GM23338 (cell line): ENCODE measurements at regions not wholly inside any gene's neighbourhood (a gene's known extent, or its start where the extent isn't known, plus 50 kb on each side); places are given as distances from the start of the nearest gene placed in this dataset.

ENCODE experiments used
- ATAC-seq: fragments of 200-7000 bp; cut with Tn5 transposase; 3 replicates; pipeline ENCODE4 v1.9.1; 2020
- DNase-seq: peaks from one replicate; pipeline ENCODE4 v3.0.0-alpha.2; 2015; ENCODE audit warnings: low spot score
- H2AFZ ChIP-seq: fragments of 200-600 bp; sonication (generic); 2 replicates; pipeline ENCODE4 v1.8.0; 2016; ENCODE audit warnings: antibody characterized with exemption, mild to moderate bottlenecking, moderate library complexity
- H3F3A ChIP-seq: fragments of 200-600 bp; sonication (generic); replicated peaks from 2 replicates; pipeline ENCODE4 v1.8.0; 2017; ENCODE audit warnings: antibody characterized with exemption, mixed run types, low read depth
- H3K27ac ChIP-seq: fragments of 200-600 bp; sonication (generic); 2 replicates; pipeline ENCODE4 v1.6.1; 2016; ENCODE audit warnings: low read depth
- H3K27me3 ChIP-seq: fragments of 200-600 bp; sonication (generic); 2 replicates; pipeline ENCODE4 v1.8.0; 2016; ENCODE audit warnings: mild to moderate bottlenecking, mixed run types, moderate library complexity; ENCODE audit not compliant: insufficient read depth
- H3K36me3 ChIP-seq: fragments of 200-600 bp; sonication (generic); 2 replicates; pipeline ENCODE4 v1.8.0; 2016; ENCODE audit warnings: mild to moderate bottlenecking; ENCODE audit not compliant: insufficient read depth
- H3K4me1 ChIP-seq: fragments of 200-600 bp; sonication (generic); 2 replicates; pipeline ENCODE4 v1.8.0; 2016; ENCODE audit warnings: mild to moderate bottlenecking, moderate library complexity; ENCODE audit not compliant: insufficient read depth
- H3K4me2 ChIP-seq: fragments of 200-600 bp; sonication (generic); 2 replicates; pipeline ENCODE4 v1.7.1; 2017; ENCODE audit warnings: mixed run types
- H3K4me3 ChIP-seq: fragments of 200-600 bp; sonication (generic); 2 replicates; pipeline ENCODE4 v1.6.1; 2016; ENCODE audit warnings: mixed run types
- H3K79me2 ChIP-seq: fragments of 200-600 bp; sonication (generic); replicated peaks from 2 replicates; pipeline ENCODE4 v1.8.0; 2017; ENCODE audit warnings: mild to moderate bottlenecking; ENCODE audit not compliant: insufficient read depth
- H3K9me2 ChIP-seq: fragments of 200-600 bp; sonication (generic); 2 replicates; pipeline ENCODE4 v1.8.0; 2017; ENCODE audit not compliant: insufficient read depth
- H4K20me1 ChIP-seq: fragments of 200-600 bp; sonication (generic); replicated peaks from 2 replicates; pipeline ENCODE4 v1.8.0; 2017; ENCODE audit warnings: mild to moderate bottlenecking; ENCODE audit not compliant: insufficient read depth
- H3K27ac Mint-ChIP-seq: 2 replicates; pipeline ENCODE4 v1.8.0; 2020; ENCODE audit warnings: inconsistent platforms, mild to moderate bottlenecking, moderate library complexity, mixed read lengths
- H3K27me3 Mint-ChIP-seq: 3 replicates; pipeline ENCODE4 v1.8.0; 2022; ENCODE audit warnings: low read depth, mild to moderate bottlenecking, moderate library complexity, mixed read lengths, inconsistent platforms; ENCODE audit not compliant: insufficient read depth, poor library complexity
- H3K36me3 Mint-ChIP-seq: 3 replicates; pipeline ENCODE4 v1.8.0; 2021; ENCODE audit warnings: low read depth, mild to moderate bottlenecking, inconsistent platforms, moderate library complexity, mixed read lengths
- H3K4me1 Mint-ChIP-seq: 3 replicates; pipeline ENCODE4 v1.8.0; 2020; ENCODE audit warnings: mild to moderate bottlenecking, inconsistent platforms, mixed read lengths
- H3K4me3 Mint-ChIP-seq: 3 replicates; pipeline ENCODE4 v1.8.0; 2021; ENCODE audit warnings: moderate library complexity, mild to moderate bottlenecking, inconsistent platforms, mixed read lengths
- H3K9me3 Mint-ChIP-seq: 3 replicates; pipeline ENCODE4 v1.8.0; 2020; ENCODE audit warnings: moderate library complexity, mild to moderate bottlenecking, inconsistent platforms, mixed read lengths
- CREB1 ChIP-seq: fragments of 250-450 bp; sonication (Bioruptor Pico); IDR thresholded peaks from 2 replicates; pipeline ENCODE4 v1.5.0; 2020; ENCODE audit warnings: low read depth, mild to moderate bottlenecking, moderate library complexity
- EZH2 ChIP-seq: fragments of 200-600 bp; sonication (generic); IDR thresholded peaks from one replicate; pipeline ENCODE4 v1.8.0; 2017; ENCODE audit warnings: antibody characterized with exemption, mild to moderate bottlenecking, low read depth; ENCODE audit not compliant: unreplicated experiment
- EZH2phosphoT487 ChIP-seq: fragments of 200-600 bp; sonication (generic); IDR thresholded peaks from one replicate; pipeline ENCODE4 v1.8.1; 2018; ENCODE audit warnings: antibody characterized with exemption; ENCODE audit not compliant: unreplicated experiment
- JUNB ChIP-seq: IDR thresholded peaks from one replicate; pipeline ENCODE4 v1.6.1; 2016; ENCODE audit warnings: antibody characterized with exemption; ENCODE audit not compliant: unreplicated experiment
- NANOG ChIP-seq: IDR thresholded peaks from 2 replicates; pipeline ENCODE4 v1.6.1; 2016; ENCODE audit warnings: antibody characterized with exemption, borderline replicate concordance
- ZNF114 ChIP-seq: fragments of 250-450 bp; sonication (Bioruptor Pico); IDR thresholded peaks from 2 replicates; pipeline ENCODE4 v1.5.0; 2020; ENCODE audit warnings: mild to moderate bottlenecking, moderate library complexity
- ZNF331 ChIP-seq: fragments of 250-450 bp; sonication (Bioruptor Pico); IDR thresholded peaks from 2 replicates; pipeline ENCODE4 v1.5.0; 2020; ENCODE audit warnings: low read depth, mild to moderate bottlenecking, moderate library complexity
- TF ChIP-seq, protein P1 (sequence below): fragments of 250-450 bp; sonication (Bioruptor Pico); IDR thresholded peaks from 2 replicates; pipeline ENCODE4 v1.5.0; 2020; ENCODE audit warnings: mild to moderate bottlenecking, moderate library complexity
- TF ChIP-seq, protein P2 (sequence below), 2 experiments: fragments of 200-600 bp in 1 of 2; sonication (generic) in 1 of 2; conservative IDR thresholded peaks; 2 replicates each; pipeline versions ENCODE4 v1.5.1 to v1.6.1; 2016 to 2017; ENCODE audit warnings: antibody characterized with exemption in 2 of 2, low read depth in 2 of 2, mild to moderate bottlenecking in 2 of 2, moderate library complexity in 1 of 2

GRCh38 chr5:5751987-5752386 lies 329.5 kb downstream of the ICE1 start (continued):
- TF ChIP-seq NANOG (no peak), ZNF331 (no peak), EZH2 (no peak), ZNF114 (CRISPR knock-in tag) (no peak), CREB1 (CRISPR knock-in tag) (no peak), EZH2phosphoT487 (no peak)
- TF ChIP-seq, protein P1, sequence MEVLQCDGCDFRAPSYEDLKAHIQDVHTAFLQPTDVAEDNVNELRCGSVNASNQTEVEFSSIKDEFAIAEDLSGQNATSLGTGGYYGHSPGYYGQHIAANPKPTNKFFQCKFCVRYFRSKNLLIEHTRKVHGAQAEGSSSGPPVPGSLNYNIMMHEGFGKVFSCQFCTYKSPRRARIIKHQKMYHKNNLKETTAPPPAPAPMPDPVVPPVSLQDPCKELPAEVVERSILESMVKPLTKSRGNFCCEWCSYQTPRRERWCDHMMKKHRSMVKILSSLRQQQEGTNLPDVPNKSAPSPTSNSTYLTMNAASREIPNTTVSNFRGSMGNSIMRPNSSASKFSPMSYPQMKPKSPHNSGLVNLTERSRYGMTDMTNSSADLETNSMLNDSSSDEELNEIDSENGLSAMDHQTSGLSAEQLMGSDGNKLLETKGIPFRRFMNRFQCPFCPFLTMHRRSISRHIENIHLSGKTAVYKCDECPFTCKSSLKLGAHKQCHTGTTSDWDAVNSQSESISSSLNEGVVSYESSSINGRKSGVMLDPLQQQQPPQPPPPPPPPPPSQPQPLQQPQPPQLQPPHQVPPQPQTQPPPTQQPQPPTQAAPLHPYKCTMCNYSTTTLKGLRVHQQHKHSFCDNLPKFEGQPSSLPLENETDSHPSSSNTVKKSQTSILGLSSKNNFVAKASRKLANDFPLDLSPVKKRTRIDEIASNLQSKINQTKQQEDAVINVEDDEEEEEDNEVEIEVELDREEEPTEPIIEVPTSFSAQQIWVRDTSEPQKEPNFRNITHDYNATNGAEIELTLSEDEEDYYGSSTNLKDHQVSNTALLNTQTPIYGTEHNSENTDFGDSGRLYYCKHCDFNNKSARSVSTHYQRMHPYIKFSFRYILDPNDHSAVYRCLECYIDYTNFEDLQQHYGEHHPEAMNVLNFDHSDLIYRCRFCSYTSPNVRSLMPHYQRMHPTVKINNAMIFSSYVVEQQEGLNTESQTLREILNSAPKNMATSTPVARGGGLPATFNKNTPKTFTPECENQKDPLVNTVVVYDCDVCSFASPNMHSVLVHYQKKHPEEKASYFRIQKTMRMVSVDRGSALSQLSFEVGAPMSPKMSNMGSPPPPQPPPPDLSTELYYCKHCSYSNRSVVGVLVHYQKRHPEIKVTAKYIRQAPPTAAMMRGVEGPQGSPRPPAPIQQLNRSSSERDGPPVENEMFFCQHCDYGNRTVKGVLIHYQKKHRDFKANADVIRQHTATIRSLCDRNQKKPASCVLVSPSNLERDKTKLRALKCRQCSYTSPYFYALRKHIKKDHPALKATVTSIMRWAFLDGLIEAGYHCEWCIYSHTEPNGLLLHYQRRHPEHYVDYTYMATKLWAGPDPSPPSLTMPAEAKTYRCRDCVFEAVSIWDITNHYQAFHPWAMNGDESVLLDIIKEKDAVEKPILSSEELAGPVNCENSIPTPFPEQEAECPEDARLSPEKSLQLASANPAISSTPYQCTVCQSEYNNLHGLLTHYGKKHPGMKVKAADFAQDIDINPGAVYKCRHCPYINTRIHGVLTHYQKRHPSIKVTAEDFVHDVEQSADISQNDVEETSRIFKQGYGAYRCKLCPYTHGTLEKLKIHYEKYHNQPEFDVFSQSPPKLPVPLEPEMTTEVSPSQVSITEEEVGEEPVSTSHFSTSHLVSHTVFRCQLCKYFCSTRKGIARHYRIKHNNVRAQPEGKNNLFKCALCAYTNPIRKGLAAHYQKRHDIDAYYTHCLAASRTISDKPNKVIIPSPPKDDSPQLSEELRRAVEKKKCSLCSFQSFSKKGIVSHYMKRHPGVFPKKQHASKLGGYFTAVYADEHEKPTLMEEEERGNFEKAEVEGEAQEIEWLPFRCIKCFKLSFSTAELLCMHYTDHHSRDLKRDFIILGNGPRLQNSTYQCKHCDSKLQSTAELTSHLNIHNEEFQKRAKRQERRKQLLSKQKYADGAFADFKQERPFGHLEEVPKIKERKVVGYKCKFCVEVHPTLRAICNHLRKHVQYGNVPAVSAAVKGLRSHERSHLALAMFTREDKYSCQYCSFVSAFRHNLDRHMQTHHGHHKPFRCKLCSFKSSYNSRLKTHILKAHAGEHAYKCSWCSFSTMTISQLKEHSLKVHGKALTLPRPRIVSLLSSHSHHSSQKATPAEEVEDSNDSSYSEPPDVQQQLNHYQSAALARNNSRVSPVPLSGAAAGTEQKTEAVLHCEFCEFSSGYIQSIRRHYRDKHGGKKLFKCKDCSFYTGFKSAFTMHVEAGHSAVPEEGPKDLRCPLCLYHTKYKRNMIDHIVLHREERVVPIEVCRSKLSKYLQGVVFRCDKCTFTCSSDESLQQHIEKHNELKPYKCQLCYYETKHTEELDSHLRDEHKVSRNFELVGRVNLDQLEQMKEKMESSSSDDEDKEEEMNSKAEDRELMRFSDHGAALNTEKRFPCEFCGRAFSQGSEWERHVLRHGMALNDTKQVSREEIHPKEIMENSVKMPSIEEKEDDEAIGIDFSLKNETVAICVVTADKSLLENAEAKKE (CRISPR knock-in tag), result no peak

DNA sequence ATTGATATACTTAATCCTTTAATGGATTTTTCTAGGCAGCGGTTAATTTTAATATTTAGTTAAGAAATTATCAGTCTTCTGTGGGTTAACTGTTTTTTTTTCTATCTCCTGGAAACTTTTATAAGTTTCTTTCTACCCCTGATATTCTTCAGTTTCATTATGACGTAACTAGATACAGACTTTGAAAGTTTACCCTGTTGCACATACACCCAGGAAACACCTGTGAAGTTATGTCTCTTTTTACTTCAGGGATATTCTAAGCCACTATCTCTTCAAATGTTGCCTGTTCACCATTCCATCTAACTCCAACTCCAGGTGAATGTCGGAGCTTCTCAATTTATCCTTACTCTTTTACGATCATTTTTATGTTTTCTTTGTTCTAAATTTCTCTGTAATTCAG lies 329.0 kb downstream of the ICE1 start:
- Histone ChIP-seq H3K4me2 (no peak overlapping the region), H3K9me2 (peaks cover 5% of the 10 kb centered on the region; the same call in 1 of the 2 replicates), H3K27ac (no peak overlapping the region), H3K4me3 (no peak overlapping the region), H2AFZ (no peak overlapping the region), H3K4me1 (no peaks in the 10 kb centered on the region), H3K79me2 (no peaks in the 10 kb centered on the region), H3F3A (no peaks in the 10 kb centered on the region), H3K36me3 (no peaks in the 10 kb centered on the region), H3K27me3 (no peaks in the 10 kb centered on the region), H4K20me1 (no peaks in the 10 kb centered on the region)
- Mint-ChIP-seq H3K36me3 (peaks cover 2% of the 10 kb centered on the region; the same call in 1 of the 3 replicates), H3K4me1 (peaks cover 3% of the 10 kb centered on the region; the same call in 1 of the 3 replicates), H3K9me3 (peaks cover 3% of the 10 kb centered on the region; the same call in 1 of the 3 replicates), H3K27me3 (peaks cover 1% of the 10 kb centered on the region), H3K27ac (no peak overlapping the region), H3K4me3 (no peak overlapping the region)
- no peak for DNase-seq
- ATAC-seq, result no peak
- TF ChIP-seq, protein P1 (CRISPR knock-in tag), result no peak
- TF ChIP-seq JUNB (no peak), EZH2 (no peak)
- TF ChIP-seq, protein P2, sequence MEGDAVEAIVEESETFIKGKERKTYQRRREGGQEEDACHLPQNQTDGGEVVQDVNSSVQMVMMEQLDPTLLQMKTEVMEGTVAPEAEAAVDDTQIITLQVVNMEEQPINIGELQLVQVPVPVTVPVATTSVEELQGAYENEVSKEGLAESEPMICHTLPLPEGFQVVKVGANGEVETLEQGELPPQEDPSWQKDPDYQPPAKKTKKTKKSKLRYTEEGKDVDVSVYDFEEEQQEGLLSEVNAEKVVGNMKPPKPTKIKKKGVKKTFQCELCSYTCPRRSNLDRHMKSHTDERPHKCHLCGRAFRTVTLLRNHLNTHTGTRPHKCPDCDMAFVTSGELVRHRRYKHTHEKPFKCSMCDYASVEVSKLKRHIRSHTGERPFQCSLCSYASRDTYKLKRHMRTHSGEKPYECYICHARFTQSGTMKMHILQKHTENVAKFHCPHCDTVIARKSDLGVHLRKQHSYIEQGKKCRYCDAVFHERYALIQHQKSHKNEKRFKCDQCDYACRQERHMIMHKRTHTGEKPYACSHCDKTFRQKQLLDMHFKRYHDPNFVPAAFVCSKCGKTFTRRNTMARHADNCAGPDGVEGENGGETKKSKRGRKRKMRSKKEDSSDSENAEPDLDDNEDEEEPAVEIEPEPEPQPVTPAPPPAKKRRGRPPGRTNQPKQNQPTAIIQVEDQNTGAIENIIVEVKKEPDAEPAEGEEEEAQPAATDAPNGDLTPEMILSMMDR (conservative IDR thresholded peaks at IDR 0.05; ENCODE audit: low read depth in 2 of 2), result no peak
